Endothelial cell (in vitro differentiated cells): ENCODE measurements at regions not wholly inside any gene's neighbourhood (a gene's known extent, or its start where the extent isn't known, plus 50 kb on each side); places are given as distances from the start of the nearest gene placed in this dataset.

ENCODE experiments used
- DNase-seq: peaks from one replicate; pipeline ENCODE4 v3.0.0; 2021; ENCODE audit warnings: low spot score
- H3K27ac Mint-ChIP-seq: one replicate; pipeline ENCODE4 v1.8.0; 2021; ENCODE audit warnings: mixed read lengths, inconsistent platforms; ENCODE audit not compliant: unreplicated experiment
- H3K27me3 Mint-ChIP-seq: one replicate; pipeline ENCODE4 v1.8.0; 2021; ENCODE audit warnings: mild to moderate bottlenecking, moderate library complexity, mixed read lengths, inconsistent platforms; ENCODE audit not compliant: unreplicated experiment
- H3K36me3 Mint-ChIP-seq: one replicate; pipeline ENCODE4 v1.8.0; 2021; ENCODE audit warnings: mild to moderate bottlenecking, low read depth, mixed read lengths, inconsistent platforms; ENCODE audit not compliant: unreplicated experiment
- H3K4me1 Mint-ChIP-seq: one replicate; pipeline ENCODE4 v1.8.0; 2021; ENCODE audit warnings: mild to moderate bottlenecking, mixed read lengths, inconsistent platforms; ENCODE audit not compliant: unreplicated experiment
- H3K4me3 Mint-ChIP-seq: one replicate; pipeline ENCODE4 v1.8.0; 2021; ENCODE audit warnings: mild to moderate bottlenecking, mixed read lengths, inconsistent platforms; ENCODE audit not compliant: unreplicated experiment
- H3K9me3 Mint-ChIP-seq: one replicate; pipeline ENCODE4 v1.8.0; 2021; ENCODE audit warnings: mixed read lengths, inconsistent platforms; ENCODE audit not compliant: unreplicated experiment
- CTCF ChIP-seq: fragments of 200-600 bp; sonication (generic); IDR thresholded peaks from one replicate; pipeline ENCODE4 v1.5.0; 2021; ENCODE audit warnings: antibody characterized with exemption; ENCODE audit not compliant: unreplicated experiment

- DNase-seq, result no peak
- H3K27ac Mint-ChIP-seq, result no peak overlapping the region
- H3K36me3 Mint-ChIP-seq, result no peaks in the 10 kb centered on the region
- no peak overlapping the region for H3K4me3 Mint-ChIP-seq
- H3K4me1 Mint-ChIP-seq, result no peaks in the 10 kb centered on the region
- H3K9me3 Mint-ChIP-seq, result no peaks in the 10 kb centered on the region
- no peak for TF ChIP-seq CTCF
- peaks cover 2% of the 10 kb centered on the region for H3K27me3 Mint-ChIP-seq
Observed at GRCh38 chr2:8197101-8197500, 484.8 kb upstream of the ID2 start.

GRCh38 chr2:8197825-8198224 lies 484.0 kb upstream of the ID2 start:
- Mint-ChIP-seq H3K27ac (no peak overlapping the region), H3K27me3 (peaks cover 2% of the 10 kb centered on the region), H3K9me3 (no peaks in the 10 kb centered on the region), H3K4me1 (no peaks in the 10 kb centered on the region), H3K4me3 (no peak overlapping the region), H3K36me3 (no peaks in the 10 kb centered on the region)
- no peak for TF ChIP-seq CTCF
- no peak for DNase-seq

DNA sequence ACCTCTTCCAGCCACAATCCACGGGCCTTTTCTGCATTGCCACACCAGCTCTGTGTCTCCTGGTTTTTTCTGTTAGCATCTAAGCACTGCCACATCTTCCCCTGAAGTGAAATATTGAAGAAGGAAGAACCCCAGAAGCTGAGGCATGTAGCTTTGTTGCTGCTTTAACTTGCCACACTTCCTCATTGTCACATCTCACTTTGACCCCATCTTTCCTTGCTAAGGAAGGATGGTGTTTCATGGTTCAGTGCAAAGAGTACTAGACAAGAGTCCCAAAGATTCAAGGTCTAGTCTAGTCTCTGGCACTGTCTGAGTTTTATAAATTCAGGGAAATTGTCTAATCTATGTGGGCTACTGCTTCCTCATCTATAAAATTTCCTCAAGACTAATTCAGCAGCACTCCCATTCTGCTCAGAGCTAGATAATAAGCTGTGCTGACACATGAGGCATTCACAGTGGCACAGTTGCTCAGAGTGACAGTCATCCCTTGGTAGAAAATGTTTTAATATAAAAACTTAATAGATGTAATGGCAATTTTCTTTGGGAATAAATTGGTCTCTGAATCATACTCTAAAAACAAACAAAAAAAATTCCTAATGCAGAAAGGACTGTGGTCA lies 483.0 kb upstream of the ID2 start:
- Mint-ChIP-seq H3K9me3 (no peaks in the 10 kb centered on the region), H3K36me3 (no peaks in the 10 kb centered on the region), H3K4me1 (no peaks in the 10 kb centered on the region), H3K27ac (no peak overlapping the region), H3K27me3 (peaks cover 2% of the 10 kb centered on the region), H3K4me3 (no peak overlapping the region)
- no peak for DNase-seq
- no peak for TF ChIP-seq CTCF

- Mint-ChIP-seq H3K9me3 (no peaks in the 10 kb centered on the region), H3K4me1 (no peaks in the 10 kb centered on the region), H3K4me3 (no peak overlapping the region), H3K36me3 (no peaks in the 10 kb centered on the region), H3K27me3 (no peaks in the 10 kb centered on the region), H3K27ac (no peak overlapping the region)
- no peak for DNase-seq
- no peak for TF ChIP-seq CTCF
Observed at GRCh38 chr2:8202132-8202531, 479.7 kb upstream of the ID2 start.

- Mint-ChIP-seq H3K27ac (no peak overlapping the region), H3K4me3 (no peak overlapping the region), H3K9me3 (no peaks in the 10 kb centered on the region), H3K27me3 (no peaks in the 10 kb centered on the region), H3K4me1 (no peaks in the 10 kb centered on the region), H3K36me3 (no peaks in the 10 kb centered on the region)
- DNase-seq, result no peak
- TF ChIP-seq CTCF, result no peak
Observed at GRCh38 chr2:8203364-8203763, 478.5 kb upstream of the ID2 start.
